HG02642 (cell line): ENCODE measurements at regions not wholly inside any gene's neighbourhood (a gene's known extent, or its start where the extent isn't known, plus 50 kb on each side); places are given as distances from the start of the nearest gene placed in this dataset.
"Not testable (repeated sequence)": the region's sequence is repeated elsewhere in the genome, so short reads cannot be mapped to it uniquely, and the experiment has no call there.

Source experiments
- ATAC-seq: cut with Tn5 transposase; IDR thresholded peaks from one replicate; pipeline ENCODE4 v1.9.1; 2021; ENCODE audit warnings: mild to moderate bottlenecking; ENCODE audit not compliant: unreplicated experiment, poor library complexity

DNA sequence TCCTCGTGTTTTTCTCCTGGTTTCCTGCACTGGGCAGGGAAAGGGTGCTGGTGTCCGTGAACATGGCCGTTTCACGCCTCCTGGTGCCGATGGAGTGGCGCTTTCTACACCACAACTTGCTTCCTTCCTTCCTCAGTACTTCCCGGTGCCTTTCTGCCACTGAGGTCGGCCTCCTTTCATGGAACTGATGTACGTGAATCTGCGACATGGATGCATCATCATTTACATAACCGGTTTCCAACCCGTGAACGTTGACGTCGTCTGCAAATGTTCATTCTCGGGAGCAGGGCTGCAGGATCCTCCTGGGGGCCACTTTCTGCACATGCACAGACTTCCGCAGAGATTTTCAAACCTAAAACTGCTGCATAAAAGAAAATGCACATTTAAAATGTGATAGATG, 474.4 kb downstream of the BRD1 start:
- ATAC-seq, result no peak

DNA sequence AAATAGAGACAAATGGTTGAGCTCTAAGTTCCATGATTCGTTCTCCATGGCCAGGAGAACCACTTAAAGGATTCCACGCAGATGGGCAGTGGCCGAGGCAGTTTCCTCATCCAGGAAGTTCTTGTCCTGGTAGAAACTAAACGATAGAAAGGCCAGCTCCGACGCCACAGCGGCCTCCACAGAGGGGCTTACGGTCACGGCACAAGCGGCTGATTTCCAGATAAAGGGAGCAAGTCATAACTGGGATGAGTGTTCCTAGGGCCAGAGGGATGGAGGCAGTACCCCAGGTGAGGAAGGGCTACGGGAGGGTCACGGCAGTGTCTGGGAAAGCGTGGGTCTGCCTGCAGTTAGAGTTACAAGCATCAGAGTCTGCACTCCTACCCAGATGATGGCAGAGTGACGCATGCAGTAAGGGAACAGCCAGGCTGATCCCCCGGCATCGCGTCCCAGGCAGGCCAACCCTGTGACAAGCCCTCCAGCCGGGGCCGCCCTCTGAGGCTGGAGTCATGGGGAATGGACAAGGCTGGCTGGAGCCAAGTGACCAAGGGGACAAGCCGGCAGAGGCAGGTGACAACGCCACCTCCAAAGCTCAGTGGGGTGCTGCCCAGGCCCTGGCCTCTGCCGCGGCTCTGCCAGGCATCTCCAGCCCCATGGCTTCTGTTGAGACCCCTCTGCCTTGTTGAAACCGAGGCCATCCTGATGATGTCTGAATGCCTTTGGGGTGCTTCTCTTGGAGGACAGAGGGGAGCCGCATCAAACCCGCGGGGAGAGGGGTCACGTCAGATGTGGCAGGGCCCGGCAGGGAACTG, 475.1 kb downstream of the BRD1 start:
- no peak for ATAC-seq

DNA sequence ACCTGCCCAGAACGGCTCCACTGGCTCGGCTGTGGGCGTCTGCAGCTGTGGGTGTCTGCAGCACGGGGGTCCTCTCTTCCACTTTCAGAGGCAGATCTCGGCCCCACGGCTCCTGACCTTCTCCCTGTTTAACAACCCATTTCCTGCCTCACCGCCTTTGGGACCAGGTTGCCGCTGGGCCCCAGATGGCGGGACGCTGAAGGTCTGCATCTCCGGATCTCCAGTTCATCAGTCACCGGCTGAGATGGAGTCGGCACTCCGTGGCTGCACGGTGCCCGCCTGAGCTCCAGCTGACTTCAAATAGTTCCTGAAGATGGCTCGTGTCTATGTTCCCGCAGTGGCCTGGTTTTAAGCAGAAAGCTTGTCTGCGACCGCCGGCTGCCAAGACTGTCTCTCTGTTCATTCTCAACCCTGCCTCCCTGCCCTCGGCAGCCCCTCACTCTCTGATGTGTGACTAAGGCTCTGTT, 475.9 kb downstream of the BRD1 start:
- ATAC-seq, result no peak

DNA sequence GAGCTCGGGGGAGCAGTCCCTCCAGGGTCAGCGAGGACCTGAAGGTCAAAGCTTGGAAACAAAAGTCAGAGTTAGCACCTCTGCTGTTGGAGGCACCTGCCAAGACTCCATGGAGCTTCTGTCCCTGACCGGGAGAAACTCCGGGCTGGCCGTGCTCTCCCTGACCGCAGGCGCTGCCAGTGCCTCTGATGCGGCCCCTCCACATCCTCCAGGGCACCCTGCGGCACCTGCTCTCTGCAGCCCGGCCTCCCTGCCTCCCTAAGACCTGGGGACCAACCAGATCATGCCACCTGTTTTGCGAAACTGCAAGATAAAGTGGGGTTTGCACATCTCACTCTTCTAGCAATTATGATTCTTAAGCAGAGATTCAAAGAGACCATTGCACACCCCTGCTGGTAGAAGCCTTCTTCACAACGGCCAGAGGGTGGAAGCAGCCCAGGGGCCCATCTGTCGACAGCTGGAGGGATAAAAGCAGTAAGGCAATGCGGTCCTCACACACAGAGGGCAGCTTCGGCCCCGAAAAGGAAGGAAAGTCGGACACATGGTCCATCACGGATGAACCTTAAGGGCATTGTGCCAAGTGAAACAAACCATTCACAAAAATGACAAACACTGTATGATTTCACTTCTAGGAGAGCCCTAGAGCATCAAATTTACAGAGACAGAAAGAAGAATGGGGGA, 477.1 kb downstream of the BRD1 start:
- ATAC-seq, result no peak

DNA sequence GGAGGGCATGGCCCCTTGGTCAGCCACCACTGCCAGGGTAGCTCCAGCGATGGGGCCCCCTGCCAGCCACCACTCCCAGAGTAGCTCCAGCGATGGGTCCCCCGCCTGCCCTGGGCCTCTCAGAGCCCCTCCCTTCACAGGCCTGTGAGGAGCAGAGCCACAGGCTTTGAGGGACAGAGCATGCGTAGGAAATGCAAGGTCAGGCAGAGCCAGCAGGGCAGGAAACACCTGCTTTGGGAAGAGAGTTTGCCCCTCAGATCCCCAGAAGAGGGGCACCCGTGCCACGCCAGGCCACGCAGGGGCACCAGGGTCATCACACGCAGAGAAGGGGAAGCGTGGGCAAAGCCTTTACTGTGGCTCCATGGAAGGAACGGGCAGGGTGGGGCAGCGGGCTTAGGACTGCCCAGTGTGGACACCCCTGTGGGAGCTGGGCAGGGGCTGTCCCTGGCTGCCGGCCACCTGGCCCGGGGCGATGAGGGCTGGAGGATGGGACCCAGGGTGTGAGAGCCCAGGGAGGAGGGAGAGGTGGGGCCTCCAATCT, 477.8 kb downstream of the BRD1 start:
- no peak for ATAC-seq

DNA sequence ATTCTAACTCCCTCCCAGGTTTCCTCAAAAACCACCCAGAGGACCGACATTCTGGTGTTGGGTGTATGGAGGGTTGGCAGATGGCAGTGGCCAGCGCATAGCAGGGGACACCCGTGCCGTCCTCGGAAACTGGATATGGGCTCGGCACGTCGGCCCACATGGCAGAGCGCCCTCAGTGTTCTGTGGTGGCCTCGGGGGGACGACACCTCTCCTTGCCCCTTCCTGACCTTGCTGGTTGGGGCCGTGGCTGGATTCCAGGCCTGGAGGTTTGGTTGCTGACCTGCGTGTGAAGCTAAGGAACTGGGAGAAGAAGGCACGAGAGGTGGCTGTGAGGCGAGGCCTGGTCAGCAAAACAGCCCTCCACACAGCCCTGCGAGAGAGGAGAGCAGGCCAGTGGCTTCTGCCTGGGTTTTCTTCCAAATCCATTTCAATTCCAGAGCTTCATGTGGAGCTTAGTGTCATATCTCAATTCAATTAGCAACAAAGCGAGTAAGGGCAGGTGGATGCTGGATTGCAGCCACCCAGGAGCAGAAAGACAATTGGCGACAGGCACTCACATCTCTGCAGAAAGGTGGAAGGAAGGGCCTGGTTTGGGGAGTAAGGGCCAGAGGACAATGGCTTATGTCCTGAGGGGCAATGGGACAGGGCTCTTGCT, 478.4 kb downstream of the BRD1 start:
- no peak for ATAC-seq

DNA sequence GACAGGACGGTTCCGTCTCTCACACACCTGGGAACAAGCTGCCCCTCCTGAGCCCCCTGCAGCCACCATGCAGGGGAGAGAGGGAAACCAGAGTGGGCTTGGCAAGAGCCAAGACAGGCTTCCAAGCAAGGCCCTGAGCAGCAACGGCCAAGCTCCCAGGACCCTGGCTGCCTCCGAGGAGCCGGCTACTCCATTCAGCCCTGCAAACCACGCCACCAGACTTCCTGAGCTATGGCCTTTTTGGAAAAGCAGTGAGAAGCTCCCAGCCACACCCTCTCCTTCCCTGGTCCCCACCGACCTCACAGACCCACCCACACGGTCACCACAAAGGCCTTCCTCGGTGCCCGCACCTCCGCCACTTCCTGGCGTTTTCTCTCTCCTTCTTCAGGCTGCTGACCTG, 479.0 kb downstream of the BRD1 start:
- no peak for ATAC-seq

DNA sequence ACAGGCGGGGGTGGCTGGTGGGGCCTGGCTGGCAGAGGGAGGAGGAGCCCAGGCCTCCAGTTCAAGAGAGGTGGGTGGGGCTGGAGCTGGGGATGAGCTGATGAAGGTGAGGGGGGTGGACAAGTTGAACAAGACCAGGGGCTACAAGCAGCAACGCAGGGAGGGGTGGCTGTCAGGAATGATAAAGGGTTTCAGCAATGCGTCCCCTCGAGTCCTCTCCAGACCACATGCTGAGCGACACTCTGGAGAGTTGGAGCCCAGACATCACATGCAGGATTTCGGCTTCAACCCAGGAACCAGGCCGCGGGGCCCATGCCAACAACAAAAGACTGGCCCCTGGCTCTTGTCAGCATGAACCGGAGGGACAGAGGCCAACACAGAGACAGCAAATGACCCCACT, 480.3 kb downstream of the BRD1 start:
- no peak for ATAC-seq

DNA sequence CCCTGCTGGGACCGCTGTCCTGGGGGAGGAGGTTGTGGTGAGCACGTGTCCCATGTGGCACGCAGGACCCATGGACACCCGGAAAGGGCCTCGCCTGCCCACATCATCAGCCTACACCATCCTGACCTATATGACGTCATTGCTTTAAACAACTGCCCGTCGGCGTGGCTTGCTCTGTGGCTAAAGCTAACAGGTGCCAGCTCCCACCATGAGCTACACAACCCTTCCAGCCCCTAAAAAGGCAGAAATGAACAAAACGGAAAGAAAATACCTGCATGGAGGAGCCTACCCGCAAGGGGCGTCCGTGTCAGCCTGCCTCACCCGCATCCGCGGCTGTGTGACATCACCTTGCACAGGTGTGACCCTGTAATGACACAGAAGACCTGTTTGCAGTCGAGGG, 481.8 kb downstream of the BRD1 start:
- no peak for ATAC-seq

DNA sequence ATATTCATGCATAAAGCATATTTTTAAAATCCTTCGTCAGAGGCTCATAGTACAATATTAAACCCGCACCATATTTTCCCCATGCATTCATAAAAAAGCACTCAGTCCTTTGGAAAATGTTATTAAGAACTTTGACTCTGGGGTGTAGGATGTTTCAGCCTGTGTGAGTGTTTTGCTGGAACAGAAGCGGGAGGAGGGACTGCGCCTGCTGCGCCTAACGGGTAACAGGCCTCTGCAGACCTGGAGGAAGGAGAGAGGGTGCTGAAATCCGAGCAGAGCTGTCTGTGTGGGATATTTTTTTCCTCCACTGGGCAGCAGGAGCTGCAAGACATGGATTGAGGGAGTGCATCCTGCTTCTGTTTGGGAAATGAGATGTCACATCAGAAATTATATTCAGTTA, 483.0 kb downstream of the BRD1 start:
- no peak for ATAC-seq

DNA sequence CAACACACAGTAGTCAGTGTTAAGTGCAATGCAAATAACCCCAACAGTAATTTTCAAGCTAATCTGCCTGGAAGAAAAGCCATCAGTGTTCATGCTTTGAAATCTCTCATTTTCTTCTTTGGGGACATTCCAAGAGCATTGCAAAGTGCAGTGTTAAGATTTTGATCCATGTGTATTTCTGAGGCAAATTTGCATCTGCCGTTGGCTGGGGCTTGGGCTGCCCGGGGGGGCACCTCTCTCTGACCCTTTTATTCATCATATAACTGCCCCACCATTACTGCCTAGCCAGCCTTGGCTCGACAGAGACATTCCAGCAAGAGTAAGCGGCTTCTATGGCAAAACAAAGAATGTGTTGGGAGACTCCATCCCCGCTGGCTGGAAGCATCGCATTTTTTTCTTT, 483.5 kb downstream of the BRD1 start:
- no peak for ATAC-seq

DNA sequence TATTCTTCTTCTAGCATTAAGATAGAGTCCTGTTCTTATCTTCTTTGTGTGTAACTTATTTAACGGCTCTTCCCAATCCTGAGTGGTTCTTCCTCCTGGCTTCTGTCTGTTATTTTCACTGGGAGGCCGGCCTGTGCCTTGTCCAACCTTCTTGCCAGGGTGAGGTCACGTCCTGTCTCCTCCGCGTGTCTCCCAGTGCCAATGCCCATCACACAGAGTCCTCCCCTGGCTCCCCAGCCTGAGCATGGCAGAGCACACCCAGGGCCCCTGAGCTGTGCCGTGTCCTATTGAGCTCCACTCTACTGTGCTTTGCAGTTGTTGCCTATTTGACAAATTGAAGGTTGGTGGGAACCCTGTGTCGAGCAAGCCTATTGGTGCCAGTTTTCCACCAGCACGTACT, 487.3 kb downstream of the BRD1 start:
- no peak for ATAC-seq

DNA sequence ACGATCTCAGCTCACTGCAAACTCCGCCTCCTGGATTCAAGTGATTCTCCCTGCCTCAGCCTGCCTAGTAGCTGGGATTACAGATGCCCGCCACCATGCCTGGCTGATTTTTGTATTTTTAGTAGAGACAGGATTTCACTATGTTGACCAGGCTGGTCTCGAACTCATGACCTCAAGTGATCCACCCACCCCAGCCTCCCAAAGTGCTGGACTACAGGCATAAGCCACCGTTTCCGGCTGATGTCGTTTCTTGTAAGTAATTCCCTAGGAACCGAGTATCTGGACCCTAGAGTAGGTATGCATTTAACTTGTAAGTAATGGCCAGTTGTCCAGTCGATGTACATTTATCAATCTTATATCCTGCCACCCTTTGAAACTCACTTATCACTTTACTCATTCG, 491.2 kb downstream of the BRD1 start:
- not testable (repeated sequence) for ATAC-seq

DNA sequence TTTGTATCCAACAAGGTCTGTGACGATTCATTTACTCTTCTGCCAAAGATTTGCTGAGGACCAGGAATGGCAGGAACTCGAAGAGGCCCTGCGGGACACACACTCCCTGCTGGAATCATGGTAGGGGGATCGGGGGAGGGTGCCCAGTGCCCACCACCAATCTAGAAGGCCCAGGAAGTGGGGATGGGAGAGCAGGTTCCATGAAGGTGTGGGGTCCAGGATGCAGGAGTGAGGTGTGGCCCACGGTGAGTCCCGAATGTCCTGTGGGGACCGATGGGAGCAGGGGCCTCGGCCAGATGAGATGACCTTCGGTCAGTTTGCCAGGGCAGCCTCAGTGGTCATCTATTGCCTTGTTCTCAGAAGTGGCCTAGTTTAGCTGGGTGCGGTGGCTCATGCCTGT, 492.7 kb downstream of the BRD1 start:
- no peak for ATAC-seq

DNA sequence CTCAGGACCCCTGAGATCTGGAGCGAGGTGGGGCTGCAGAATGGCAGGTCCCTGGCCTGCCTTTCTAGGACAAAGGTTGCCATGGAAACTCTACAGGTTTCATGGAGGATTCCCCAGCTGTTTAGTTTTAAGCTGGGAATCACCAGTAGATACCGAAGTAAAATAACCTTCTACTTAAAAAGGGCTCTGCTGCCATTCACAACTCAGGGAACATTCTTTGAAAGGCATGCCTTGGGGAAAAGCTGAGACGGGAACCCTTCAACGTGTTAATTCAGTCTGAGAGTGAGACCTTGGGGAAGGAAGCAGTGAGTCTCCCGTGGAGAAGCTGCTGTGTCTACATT, 493.3 kb downstream of the BRD1 start:
- ATAC-seq, result no peak

DNA sequence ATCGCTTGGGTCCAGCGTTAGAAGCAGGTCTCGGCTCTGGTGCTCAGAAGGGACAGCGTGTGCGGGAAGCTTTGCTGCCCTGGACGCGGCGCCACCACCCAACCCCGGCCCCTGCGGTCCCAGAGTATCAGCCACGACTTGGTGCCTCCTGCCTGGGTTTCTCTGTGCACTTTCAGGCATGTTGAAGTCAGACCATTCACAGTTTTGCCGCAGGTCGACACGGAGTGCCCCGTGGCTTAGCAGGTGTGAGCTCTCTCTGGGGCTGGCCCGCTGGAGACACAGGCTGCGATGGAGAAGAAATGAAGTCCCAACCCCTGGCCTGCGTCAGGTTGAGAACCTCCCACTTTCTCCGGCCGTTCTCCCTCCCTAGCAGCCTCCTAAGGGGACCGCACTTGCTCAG, 494.5 kb downstream of the BRD1 start:
- no peak for ATAC-seq

DNA sequence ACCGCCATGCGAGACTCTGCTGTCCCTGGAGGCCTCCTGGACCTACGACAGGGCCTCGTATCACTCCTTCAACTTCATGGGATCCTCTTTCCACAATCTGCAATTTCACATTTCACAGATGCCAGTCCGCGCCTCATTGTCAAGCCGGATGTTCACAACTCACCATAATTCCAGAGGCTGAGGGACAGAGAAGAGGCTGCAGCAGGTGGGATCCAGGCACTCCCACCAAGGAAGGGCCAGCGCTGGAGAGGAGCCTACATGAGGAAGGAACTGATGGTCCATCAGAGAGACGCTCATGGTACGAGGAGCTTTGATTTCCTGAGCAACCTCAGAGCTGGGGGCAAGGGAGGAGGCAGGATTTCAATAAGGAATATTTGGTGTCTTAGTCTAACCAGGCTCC, 495.0 kb downstream of the BRD1 start:
- no peak for ATAC-seq

DNA sequence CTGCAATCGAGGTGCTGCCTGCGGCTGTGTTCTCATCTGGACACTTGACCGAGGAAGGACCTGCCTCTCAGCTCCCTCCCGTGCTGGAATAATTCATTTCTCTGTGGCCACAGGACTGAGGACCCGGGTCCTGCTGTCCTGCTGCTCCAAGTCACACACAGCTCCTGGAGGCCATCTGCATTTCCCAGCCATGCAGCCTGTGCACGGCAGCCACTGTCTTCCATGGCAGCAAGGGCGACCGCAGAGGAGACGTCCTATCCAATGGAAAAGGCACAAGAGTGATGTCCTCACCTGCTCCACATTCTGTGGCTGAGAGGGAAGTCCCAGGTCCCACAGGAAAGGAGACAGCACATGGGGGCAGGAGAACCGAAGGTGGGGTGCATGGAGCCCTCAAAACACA, 495.8 kb downstream of the BRD1 start:
- no peak for ATAC-seq

DNA sequence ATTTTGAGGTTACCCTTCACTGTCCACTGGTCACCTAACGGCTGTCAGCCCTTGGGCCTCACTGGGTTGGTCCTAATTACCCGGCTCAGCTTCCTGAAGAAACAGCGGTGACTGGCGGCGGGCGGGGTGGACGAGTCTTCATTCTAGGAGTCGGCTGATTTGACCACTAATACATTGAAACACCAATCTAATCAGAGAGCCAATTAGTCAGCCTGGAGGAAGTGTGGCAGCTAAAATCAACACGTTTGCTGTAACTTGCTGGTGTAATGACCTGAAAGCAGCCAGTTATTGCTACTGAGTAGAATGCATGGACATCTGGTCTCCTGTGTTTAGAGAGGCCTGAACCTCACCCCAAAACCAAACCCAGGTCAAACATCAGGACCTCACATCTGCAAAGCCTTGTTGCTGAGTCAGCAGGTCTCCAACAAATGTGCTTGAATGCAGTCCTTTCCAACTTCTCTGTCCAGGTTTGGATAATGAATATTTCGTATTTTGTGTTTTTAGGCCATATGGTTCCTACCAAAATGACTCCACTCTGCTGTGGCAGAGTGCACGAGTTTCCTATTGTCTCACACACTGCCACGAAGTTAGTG, 496.4 kb downstream of the BRD1 start:
- no peak for ATAC-seq

DNA sequence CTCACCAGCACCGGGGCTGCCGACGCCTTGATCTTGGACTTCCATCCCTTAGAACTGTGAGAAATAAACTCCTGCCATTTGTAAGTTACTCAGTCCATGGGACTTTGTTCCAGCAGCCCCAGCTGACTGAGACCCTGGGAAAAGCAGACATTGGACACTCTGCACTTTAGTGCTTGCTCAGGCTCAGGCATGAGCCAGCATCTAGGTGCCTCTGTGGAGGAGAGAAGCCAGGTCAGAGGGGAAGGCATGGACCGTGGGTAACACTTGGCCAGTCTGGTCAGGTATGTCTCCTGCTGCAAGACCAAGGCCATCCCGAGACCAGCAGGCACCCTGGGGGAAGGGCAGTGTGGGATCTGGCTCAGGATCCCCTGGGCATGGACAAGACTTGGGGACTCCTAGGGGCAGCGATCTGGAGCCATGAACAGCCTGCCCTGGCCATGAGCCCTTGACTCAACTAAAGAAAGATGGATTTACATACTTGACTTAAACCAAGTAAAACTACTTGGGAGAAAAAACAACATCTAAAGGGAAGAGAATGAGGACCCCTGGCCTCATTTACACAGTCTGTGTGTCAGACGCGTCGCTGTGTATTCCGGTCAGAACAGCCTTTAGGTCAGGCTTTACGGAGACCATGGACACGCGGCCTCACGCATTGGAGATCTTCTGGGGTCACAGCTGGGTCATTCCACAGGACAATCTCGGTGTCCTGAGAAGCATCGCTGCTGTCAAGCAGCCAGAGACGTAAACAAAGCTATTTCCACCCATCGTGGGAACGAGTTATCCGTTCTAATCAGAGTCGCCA, 497.1 kb downstream of the BRD1 start:
- no peak for ATAC-seq
